Activated T-cell treated with anti-CD3 and anti-CD28 coated beads, Interleukin-2, amount 50 U/mL, for 24 hours (primary cell): ENCODE measurements at regions not wholly inside any gene's neighbourhood (a gene's known extent, or its start where the extent isn't known, plus 50 kb on each side); places are given as distances from the start of the nearest gene placed in this dataset.
"Not testable (repeated sequence)": the region's sequence is repeated elsewhere in the genome, so short reads cannot be mapped to it uniquely, and the experiment has no call there.

Experiments
- DNase-seq: peaks from one replicate; pipeline ENCODE4 v3.0.0-alpha.2; 2020
- H3K27ac Mint-ChIP-seq: 2 replicates; pipeline ENCODE4 v1.8.0; 2020; ENCODE audit warnings: mild to moderate bottlenecking, mixed read lengths
- H3K27me3 Mint-ChIP-seq: 2 replicates; pipeline ENCODE4 v1.8.0; 2020; ENCODE audit warnings: mixed read lengths
- H3K36me3 Mint-ChIP-seq: 2 replicates; pipeline ENCODE4 v1.8.0; 2020; ENCODE audit warnings: low read depth, mixed read lengths
- H3K4me1 Mint-ChIP-seq: 2 replicates; pipeline ENCODE4 v1.8.0; 2020; ENCODE audit warnings: low read depth, mixed read lengths
- H3K4me3 Mint-ChIP-seq: 2 replicates; pipeline ENCODE4 v1.8.0; 2020; ENCODE audit warnings: mild to moderate bottlenecking, moderate library complexity, mixed read lengths
- H3K9me3 Mint-ChIP-seq: 2 replicates; pipeline ENCODE4 v1.8.0; 2020; ENCODE audit warnings: mixed read lengths

GRCh38 chr1:90835661-90836344, 118.7 kb upstream of the BARHL2 start:
- Mint-ChIP-seq H3K36me3 (no peaks in the 10 kb centered on the region), H3K27me3 (peaks cover 96% of the 10 kb centered on the region), H3K9me3 (no peaks in the 10 kb centered on the region), H3K4me3 (peak overlapping the region; percentile 16), H3K27ac (no peak overlapping the region), H3K4me1 (peaks cover 31% of the 10 kb centered on the region)
- DNase-seq, result peak; percentile 33

DNA sequence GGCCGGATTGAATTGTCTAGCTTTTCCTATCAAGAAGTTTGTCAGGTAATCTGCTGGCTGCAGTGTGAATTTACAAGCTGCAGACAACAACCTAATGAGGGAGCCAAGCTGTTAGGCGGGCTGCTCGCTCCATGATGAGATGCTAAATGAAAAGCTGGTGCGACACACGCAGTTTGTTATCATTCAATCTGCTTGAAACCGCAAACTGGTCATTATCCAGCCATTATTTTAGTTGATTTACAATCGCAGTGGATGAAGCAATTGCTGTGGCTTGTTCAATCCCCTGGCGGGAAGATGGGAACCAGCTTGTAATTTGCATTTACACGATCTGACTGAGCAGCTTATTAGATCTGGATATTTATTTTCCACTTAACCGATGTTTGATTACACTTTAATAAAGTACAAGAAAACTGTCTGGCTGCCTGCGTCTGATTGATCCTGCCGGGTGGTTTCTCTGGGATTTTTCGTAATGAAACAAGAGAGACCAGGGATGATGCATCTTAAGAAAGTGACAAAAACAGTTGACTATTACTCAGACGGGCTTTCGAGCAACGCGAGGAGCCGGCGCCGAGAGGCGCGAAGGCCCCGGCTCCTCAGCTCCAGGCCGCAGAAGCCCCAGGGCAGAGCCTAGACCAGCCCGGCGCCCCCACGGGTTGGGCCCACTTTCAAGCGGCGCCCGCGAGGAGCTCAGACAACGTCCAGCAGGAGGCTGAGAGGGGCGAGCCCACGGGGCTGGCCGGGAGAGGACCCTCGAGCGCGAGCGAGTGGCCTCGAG, 118.0 kb upstream of the BARHL2 start:
- DNase-seq, result peak; percentile 39
- Mint-ChIP-seq H3K4me1 (peaks cover 31% of the 10 kb centered on the region), H3K4me3 (peak overlapping the region; percentile 11), H3K27me3 (peaks cover 95% of the 10 kb centered on the region), H3K36me3 (no peaks in the 10 kb centered on the region), H3K9me3 (no peaks in the 10 kb centered on the region), H3K27ac (no peak overlapping the region)

- Mint-ChIP-seq H3K9me3 (no peaks in the 10 kb centered on the region), H3K27me3 (peaks cover 93% of the 10 kb centered on the region), H3K36me3 (no peaks in the 10 kb centered on the region), H3K4me1 (peaks cover 27% of the 10 kb centered on the region), H3K27ac (no peak overlapping the region), H3K4me3 (no peak overlapping the region)
- no peak for DNase-seq
These were observed 117.3 kb upstream of the BARHL2 start for GRCh38 chr1:90834354-90834885.

GRCh38 chr1:90833466-90834110, 116.5 kb upstream of the BARHL2 start:
- no peaks in the 10 kb centered on the region for H3K9me3 Mint-ChIP-seq
- H3K36me3 Mint-ChIP-seq, result no peaks in the 10 kb centered on the region
- H3K4me1 Mint-ChIP-seq, result peaks cover 22% of the 10 kb centered on the region
- H3K27ac Mint-ChIP-seq, result no peak overlapping the region
- peaks cover 93% of the 10 kb centered on the region for H3K27me3 Mint-ChIP-seq
- H3K4me3 Mint-ChIP-seq, result no peak overlapping the region
- DNase-seq, result no peak

DNA sequence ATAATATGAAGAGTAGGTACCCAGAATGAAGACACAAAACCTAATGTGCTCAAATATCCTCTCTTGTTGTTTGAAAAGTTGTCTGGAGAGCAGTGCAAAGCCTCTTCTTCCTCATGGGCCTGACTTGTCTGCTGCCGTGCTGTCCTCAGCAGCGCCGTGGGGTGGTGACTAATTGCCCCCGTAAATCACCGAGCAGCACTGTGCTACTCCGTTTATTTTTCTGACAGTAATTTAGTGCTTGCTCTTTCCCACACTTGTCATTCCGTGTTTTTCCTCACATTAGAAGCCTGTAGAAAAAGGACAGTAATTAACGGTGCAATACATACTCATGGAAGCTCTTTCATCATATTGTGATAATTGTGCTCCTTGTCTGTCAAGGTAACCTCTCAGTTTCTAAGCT, 114.8 kb upstream of the BARHL2 start:
- H3K27ac Mint-ChIP-seq, result no peak overlapping the region
- peaks cover 91% of the 10 kb centered on the region for H3K27me3 Mint-ChIP-seq
- H3K9me3 Mint-ChIP-seq, result no peaks in the 10 kb centered on the region
- H3K4me3 Mint-ChIP-seq, result no peak overlapping the region
- DNase-seq, result no peak
- peaks cover 22% of the 10 kb centered on the region for H3K4me1 Mint-ChIP-seq
- no peaks in the 10 kb centered on the region for H3K36me3 Mint-ChIP-seq

DNA sequence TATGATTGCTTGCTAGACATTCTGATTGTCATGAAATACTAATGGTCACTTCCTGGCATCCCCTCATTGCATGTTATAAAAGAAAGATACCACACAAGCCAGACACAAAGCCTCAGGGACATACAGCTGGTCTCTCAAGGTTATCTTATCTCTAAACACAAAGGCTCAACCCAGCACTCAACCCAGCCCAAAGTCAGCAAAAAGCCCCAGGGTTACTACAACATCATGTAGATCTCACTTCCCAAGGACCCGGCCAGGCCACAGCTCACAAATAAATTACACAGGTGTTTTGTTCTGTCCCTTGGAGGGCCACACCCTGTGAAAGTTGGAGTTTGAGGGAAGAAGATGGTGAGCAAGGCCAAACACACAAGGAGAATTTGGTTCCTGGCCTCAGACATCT, 109.7 kb upstream of the BARHL2 start:
- H3K4me1 Mint-ChIP-seq, result no peaks in the 10 kb centered on the region
- H3K9me3 Mint-ChIP-seq, result no peaks in the 10 kb centered on the region
- DNase-seq, result no peak
- no peak overlapping the region for H3K27ac Mint-ChIP-seq
- H3K4me3 Mint-ChIP-seq, result no peak overlapping the region
- H3K27me3 Mint-ChIP-seq, result peaks cover 71% of the 10 kb centered on the region
- no peaks in the 10 kb centered on the region for H3K36me3 Mint-ChIP-seq

GRCh38 chr1:90826024-90826423, 108.9 kb upstream of the BARHL2 start:
- Mint-ChIP-seq H3K4me3 (no peak overlapping the region), H3K4me1 (no peaks in the 10 kb centered on the region), H3K9me3 (no peaks in the 10 kb centered on the region), H3K36me3 (no peaks in the 10 kb centered on the region), H3K27ac (no peak overlapping the region), H3K27me3 (peaks cover 69% of the 10 kb centered on the region)
- no peak for DNase-seq

DNA sequence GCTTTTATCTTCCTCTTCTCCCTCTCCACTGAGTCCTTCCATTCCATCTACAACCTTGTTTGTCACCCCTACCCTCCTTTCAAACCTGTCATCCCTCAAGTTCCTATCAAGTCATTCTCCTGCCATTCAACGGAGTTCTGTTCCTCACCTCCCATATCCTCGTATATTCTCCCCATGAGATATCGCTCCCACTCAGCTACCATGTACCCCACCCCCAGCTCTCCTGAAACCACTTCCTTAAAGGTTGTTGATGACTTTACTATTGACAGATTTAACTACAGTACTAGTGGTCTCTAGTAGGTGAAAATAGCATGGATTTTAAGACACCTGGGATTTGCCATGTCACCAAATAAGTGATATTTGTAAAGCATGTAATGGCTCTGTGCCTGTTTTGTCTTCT, 107.4 kb upstream of the BARHL2 start:
- DNase-seq, result no peak
- H3K4me3 Mint-ChIP-seq, result no peak overlapping the region
- no peaks in the 10 kb centered on the region for H3K36me3 Mint-ChIP-seq
- H3K27ac Mint-ChIP-seq, result no peak overlapping the region
- no peaks in the 10 kb centered on the region for H3K4me1 Mint-ChIP-seq
- peaks cover 56% of the 10 kb centered on the region for H3K27me3 Mint-ChIP-seq
- no peaks in the 10 kb centered on the region for H3K9me3 Mint-ChIP-seq

DNA sequence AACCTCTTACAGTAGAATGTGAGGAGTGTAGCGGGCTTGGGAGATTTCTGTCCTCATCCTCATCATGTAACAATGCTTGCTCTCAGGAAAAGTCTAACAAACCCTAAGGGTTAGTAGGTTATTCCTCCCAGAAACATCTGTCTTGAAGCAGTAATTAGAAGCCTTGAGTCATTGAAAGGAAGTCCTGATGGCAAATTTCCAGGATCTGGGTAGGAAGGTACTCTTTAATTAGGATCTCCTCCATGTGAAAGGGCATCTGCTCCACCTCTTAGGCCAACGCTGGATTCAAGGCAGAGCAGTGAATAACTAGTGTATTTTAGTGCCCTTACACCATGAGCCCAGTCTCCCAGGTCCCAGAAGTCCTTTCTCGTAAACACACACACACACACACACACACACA, 106.6 kb upstream of the BARHL2 start:
- Mint-ChIP-seq H3K4me3 (no peak overlapping the region), H3K9me3 (no peaks in the 10 kb centered on the region), H3K27ac (no peak overlapping the region), H3K36me3 (no peaks in the 10 kb centered on the region), H3K27me3 (peaks cover 51% of the 10 kb centered on the region), H3K4me1 (no peaks in the 10 kb centered on the region)
- no peak for DNase-seq

GRCh38 chr1:90821788-90822359, 104.8 kb upstream of the BARHL2 start:
- H3K27me3 Mint-ChIP-seq, result peaks cover 49% of the 10 kb centered on the region
- no peaks in the 10 kb centered on the region for H3K9me3 Mint-ChIP-seq
- H3K4me1 Mint-ChIP-seq, result no peaks in the 10 kb centered on the region
- no peak overlapping the region for H3K27ac Mint-ChIP-seq
- no peak overlapping the region for H3K4me3 Mint-ChIP-seq
- DNase-seq, result no peak
- H3K36me3 Mint-ChIP-seq, result no peaks in the 10 kb centered on the region

DNA sequence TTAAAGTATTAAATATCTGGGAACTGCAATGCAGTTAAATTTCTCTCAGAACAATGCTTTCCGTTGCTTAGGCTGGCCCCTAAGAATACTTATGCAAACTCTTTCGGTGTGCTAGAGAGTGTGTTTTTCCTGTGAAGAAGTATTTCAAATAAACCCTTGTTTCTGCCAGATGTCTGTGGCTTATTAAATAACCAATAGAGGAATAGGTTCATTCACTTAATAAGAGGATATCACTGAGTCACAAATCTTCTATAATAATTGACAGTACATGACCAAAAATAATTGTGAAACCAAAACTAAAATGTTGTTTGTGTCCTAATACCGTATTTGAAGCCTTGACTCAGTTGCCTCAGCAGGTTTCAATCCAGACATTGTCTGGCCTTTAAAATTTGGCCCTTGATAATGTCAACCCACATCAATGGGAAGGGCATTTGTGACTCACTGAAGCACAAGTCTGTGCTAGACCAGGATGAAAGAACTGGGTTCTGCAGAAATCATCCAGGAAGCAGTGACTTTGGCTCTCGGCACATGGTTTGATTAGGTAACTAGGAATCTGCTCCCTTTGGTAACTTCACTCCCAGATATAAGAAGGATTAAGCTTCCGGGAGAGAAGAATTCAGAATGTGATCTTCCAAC, 104.2 kb upstream of the BARHL2 start:
- Mint-ChIP-seq H3K4me3 (no peak overlapping the region), H3K36me3 (no peaks in the 10 kb centered on the region), H3K9me3 (no peaks in the 10 kb centered on the region), H3K4me1 (no peaks in the 10 kb centered on the region), H3K27ac (no peak overlapping the region), H3K27me3 (peaks cover 48% of the 10 kb centered on the region)
- no peak for DNase-seq

DNA sequence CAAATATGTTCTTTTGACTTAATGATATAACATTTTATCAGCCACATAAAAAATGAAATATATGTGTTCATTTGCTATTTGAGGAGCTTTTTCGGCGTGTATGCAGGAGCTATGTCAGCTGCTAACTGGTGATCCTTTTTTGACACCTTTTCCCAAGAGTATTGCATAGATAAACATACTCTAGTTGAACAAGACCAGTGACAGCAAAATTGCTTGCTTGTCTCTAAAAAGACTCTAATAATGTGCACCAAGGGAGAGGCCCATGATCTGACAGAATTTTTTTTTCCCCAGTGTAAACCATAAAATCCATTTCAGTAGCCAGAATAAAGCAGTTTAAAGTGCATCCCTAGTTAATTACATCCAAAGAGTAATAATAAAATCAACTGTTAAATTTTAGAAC, 103.6 kb upstream of the BARHL2 start:
- H3K4me1 Mint-ChIP-seq, result no peaks in the 10 kb centered on the region
- peaks cover 51% of the 10 kb centered on the region for H3K27me3 Mint-ChIP-seq
- no peaks in the 10 kb centered on the region for H3K36me3 Mint-ChIP-seq

DNA sequence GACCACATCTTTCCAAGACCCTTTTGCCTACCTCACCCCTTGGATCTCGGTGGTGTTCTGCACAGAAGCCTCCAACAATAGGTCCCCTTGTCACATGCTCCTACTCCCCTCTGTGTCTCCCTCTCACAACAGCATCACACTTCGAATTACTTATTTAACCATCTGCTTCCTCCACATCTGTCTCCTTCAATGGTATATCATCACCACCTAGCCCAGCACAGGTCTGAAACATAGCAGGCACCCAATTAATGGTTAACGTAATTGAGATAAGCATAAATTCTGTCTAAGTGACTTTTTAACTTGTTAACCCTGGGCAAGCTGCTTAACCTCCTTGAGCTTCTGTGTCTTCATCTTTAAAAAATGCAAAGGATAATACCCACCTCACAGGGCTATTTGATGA, 100.3 kb upstream of the BARHL2 start:
- DNase-seq, result no peak
- Mint-ChIP-seq H3K27me3 (peaks cover 53% of the 10 kb centered on the region), H3K27ac (no peak overlapping the region), H3K36me3 (no peaks in the 10 kb centered on the region), H3K4me3 (no peak overlapping the region), H3K9me3 (no peaks in the 10 kb centered on the region), H3K4me1 (no peaks in the 10 kb centered on the region)

More for the DNA sequence above, 103.6 kb upstream of the BARHL2 start:
- Mint-ChIP-seq H3K9me3 (no peaks in the 10 kb centered on the region), H3K27ac (no peak overlapping the region), H3K4me3 (no peak overlapping the region)
- DNase-seq, result no peak

DNA sequence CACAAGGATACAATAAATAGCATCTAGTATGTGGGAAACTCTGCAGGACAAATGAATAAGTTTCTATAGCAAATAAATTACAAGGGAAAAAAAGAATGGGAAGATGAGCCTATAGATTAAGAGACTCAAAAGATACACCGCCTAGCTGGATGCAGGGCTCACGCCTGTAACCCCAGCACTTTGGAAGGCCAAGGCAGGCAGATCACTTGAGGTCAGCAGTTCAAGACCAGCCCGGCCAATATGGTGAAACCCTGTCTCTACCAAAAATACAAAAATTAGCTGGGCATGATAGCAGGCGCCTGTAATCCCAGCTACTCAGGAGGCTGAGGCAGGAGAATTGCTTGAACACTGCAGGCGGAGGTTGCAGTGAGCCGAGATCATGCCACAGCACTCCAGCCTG, 95.1 kb upstream of the BARHL2 start:
- DNase-seq, H3K4me3 Mint-ChIP-seq, H3K4me1 Mint-ChIP-seq, H3K9me3 Mint-ChIP-seq, H3K36me3 Mint-ChIP-seq, H3K27ac Mint-ChIP-seq: not testable (repeated sequence)
- H3K27me3 Mint-ChIP-seq, result peaks cover 57% of the 10 kb centered on the region
